Endometrial microvascular endothelial cells (primary cell): ENCODE measurements at regions not wholly inside any gene's neighbourhood (a gene's known extent, or its start where the extent isn't known, plus 50 kb on each side); places are given as distances from the start of the nearest gene placed in this dataset.

Source experiments
- in situ Hi-C: cut with HindIII; loops from 2 replicates; pipeline ENCODE4 v1.10.0; 2017; ENCODE audit warnings: low sequenced_read_pairs, low pct_unique_long_range_greater_than_20kb; ENCODE audit errors: inconsistent ontology term

DNA sequence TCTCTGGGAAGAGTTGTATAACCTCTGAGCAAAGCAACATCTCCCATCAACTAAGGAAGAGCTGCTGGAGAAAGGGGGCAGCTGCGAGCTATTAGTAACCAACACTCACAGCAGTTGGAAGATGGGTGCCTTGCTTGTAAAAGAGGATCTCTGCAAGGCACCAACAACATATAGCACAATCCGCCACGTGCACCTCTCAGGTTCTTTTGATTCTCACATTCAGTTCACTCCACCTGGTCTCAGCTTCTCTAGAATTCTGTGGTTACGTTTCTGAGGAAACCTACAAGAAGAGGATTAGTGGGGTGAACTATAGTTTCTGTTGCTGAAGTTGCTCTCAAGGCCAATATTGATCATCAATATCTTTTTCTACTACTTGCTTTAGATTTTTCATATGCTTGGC lies 117.1 kb downstream of the RPS24 start:
- in situ Hi-C loops, result no loop called here

DNA sequence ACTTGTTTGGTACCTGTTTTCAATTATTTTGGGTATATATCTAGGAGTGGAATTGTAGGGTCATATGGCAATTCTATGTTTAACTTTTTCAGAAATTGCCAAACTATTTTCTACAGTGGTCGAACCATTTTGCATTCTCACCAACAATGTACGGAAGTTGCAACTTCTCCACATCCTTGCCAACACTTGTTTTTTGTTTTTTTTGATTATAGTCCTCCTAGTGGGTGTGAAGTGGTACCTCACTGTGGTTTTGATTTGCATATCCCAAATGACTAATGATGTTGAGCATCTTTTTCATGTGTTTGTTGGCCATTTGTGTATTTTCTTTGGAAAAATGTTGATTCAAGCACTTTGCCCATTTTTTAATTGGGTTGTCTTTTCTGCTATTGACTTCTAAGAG lies 122.1 kb downstream of the RPS24 start:
- in situ Hi-C loops, result no loop called here

DNA sequence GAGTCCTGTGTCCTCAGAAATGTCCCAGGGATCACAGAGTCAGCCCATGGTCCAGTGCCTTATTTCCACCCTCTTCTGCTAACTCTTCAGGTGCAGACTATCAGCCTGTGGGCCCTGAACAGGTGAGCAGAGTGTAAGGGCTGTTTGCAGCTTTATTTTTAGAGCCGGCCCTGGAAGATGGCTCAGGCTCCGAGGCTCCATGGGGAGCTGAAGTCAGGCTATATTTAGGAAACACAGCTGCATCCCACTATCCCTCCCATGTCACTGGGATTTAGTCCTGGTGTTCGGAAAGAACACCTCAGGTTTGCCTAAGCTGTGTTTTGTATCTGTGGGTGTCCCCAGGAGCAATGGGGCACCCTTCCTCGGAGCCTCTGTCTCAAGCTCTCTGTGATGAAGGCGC lies 126.9 kb downstream of the RPS24 start:
- in situ Hi-C loops, result no loop called here

DNA sequence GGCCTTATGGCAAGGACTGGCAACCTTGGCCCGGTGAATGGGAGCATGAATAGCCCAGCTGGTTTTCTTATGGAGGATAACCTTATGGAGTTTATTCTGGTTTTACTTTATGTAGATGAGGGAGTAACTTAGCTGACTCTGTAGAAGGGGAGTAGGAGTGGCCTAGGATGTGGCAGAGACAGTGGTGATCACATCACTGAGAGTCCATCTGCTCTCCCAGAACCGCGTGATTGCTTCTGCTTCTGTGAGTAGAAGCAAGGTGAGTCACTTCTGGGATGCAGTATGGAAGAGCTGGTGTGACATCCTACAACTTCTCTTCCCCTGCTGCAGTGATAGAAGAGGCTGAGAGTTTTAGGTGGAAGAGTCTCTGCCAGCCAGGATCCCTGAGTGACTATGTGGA lies 129.2 kb downstream of the RPS24 start:
- in situ Hi-C loops, result no loop called here

DNA sequence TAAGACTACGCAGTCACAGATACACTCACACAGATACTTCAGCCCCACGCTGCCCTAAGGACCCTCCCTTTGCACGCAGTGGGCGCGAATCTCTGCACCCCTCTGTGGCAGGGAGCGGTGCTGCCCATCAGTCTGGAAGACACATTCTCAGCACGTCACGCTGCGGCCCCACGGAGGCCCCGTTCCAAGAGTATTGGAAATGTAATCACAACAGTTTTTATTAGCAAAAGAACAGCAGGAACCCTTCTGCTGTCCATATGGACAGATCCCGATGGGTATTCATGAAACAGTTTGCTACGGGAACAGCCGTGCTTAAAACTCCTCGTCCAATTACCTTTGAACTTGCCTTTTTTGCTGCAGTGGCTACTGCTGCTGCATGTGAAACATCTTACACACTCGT lies 131.0 kb downstream of the RPS24 start:
- in situ Hi-C loops, result no loop called here

DNA sequence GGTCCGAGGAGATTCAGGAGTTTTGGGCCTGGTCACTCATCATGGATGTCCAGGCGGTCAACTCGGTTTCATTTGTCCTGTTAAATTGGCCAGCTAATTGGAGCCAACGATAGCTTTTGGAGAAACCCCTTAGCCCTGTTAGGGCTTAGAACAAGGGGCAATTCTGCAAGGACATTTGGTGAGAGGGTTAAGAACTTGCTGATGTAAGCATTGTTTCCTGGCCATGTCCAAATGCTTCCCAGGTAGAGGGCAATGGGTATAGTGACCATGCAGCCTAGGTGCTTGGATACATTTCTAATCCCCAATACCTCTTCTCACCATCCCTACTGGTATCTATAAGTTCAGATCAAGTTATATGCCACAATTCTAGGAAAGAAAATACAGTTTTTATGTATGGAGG lies 131.5 kb downstream of the RPS24 start:
- in situ Hi-C loops, result no loop called here

DNA sequence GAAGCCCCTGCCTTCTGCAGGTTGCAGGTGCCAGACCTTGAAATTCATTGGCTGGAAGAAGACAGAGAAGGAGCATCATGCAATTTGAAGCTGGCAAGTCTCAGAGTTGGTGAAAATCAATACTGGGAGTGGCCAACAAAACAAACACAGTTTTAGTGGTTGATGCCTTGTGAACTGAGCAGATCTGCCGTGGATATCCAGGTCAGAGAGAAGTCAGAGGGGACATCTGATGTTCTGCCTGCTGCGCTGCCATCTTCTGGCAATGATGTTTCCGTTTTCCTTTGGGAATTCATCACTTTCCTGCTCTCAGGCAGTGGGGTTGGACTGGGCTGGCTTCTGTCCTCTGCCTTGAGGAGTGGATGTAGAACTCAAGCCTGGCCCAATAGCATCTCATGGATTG lies 132.0 kb downstream of the RPS24 start:
- in situ Hi-C loops, result no loop called here

DNA sequence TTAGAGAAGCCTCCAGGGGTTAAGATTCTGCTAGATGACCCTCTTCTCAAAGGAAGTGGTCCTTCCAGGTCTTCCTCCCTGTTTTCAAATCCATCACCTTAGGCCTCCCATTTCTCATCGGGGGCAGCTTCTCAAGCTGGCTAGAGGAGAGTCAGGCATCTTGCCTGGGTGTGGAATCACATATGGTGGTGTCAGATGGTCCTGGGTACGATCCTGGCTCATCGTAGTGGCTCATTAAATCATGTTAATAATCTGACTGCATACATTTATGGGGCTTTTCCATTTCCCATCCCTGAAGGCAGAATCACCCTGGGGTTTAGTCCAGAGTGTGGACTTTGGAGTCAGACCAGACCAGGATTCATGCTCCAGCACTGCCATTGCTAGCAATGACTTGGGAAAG lies 132.6 kb downstream of the RPS24 start:
- in situ Hi-C loops, result no loop called here

DNA sequence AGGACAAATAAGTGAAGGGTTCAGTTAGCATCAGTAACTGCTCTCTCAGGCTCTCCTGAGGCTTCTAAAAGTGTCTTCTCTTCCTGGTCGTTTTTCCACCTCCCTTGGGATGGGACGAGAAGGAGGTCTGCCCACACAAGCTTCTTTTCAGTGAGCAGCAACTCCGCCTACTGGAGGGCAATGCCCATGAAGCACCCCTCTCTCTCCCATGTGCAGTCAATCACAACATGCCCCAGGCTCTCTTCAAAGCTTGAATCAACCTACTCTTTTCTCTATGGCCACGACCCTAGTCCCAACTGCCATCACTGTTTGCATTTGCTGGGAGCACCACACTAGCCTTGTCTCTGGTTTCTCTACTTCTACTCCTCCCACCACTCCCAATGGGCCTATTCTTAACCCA lies 135.6 kb downstream of the RPS24 start:
- in situ Hi-C loops, result no loop called here

DNA sequence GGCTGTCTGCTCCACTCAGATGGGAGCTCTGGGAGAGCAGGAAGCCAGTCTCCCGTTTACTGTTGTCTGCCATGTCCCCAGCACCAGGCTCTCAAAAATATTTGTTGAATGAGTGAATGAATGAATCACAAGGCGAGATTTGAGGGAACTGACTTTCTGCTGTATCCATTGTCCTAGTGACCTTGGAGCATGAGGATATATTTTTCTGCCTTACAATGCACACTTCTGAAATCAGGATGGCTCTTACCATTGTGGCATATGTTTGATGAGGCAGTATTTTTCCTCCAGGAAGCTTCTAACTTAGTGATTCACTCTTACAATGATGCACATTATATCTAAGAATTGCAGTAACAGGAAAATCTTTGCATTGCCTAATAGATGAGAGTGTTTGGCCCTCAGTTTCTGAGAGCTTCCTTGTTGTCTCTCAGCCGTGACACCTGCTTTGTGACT lies 136.4 kb downstream of the RPS24 start:
- in situ Hi-C loops, result no loop called here

DNA sequence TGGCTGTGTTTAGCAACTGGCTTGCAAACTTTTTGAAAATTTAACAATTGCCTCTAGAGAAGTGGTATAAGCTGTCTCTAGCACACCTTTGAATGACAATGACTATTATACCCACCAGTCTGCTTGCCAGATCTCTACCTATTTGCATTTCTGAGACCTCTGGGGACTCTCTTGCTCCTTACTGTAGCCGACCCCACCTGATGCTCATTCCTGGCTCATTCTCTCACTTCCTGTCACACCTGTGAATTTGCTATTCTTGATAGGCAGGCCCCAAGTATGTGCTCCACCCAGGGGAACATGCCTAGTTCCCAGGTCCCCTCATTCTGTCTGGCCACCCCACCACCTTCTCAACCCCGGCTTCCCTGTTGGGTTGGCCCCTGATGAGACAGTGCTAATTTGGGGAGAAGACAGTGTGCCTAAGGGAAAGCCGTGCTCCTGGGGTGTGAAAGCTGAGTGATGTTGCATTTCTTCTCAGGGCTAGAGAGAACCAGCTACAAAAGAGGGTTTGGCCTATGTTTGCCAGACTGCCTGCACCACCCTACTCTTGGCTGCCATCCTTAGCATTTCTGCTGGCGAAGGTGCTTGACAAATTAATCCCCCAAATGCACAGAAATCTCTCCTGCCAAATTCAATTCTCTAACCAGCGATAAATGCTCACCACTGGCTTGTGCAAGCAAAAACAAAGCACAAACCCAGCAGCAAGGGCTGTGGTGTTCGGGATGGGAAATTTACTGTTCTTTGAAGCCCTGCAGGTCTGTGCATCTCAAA lies 138.2 kb downstream of the RPS24 start:
- in situ Hi-C loops, result no loop called here

DNA sequence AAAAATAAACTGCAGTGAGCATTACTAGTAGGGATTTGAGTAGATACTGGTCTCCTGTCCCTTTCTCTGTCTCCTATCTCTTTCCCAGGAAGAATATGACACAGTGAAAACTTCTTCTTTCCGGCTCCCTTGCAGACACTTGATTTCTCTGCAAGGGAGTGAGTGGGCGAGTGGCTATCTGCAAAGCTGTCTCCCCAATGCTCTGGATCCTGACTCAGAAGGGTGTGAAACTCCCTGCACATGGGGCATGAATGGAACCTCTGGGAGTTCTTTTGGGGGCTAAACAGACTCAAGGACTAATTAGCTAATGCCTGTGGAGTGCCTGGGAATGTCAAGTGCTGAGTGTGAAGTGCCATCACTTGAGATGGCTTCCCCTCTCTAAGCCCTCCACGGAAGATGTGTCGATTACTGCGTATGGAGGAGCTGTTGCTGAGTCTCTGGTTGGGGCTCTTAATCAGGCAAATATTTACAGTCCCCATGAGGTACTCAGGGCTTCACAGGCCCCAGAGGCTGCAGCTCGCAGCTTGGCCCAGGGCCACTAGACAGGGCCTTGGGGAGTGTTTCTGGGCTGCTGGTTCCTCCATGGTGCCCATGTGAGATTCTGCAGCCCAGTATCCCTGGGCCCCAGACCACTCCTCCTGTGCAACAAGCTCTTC lies 139.8 kb downstream of the RPS24 start:
- in situ Hi-C loops, result no loop called here

DNA sequence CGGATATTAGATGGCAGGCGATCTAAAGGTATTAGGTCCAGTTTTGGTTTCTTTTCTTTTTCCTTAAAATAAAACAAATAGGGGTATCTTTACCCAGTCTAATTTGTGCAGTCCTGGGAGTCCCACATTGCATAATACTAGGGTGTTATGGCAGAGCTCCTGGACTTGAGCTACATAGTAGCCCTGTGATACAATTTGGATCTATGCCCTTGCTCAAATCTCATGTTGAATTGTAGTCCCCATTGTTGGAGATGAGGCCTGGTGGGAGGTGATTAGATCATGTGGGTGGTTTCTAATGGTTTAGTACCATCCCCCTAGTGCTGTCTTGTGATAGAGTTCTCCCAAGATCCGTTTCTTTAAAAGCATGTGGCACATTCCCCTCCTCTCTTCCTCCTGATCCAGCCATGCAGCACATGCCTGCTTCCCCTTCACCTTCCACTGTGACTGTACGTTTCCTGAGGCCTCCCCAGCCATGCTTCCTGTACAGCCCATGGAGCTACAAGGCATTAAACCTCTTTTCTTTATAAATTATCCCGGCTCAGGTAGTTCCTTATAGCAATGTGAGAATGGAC lies 141.9 kb downstream of the RPS24 start:
- in situ Hi-C loops, result no loop called here

DNA sequence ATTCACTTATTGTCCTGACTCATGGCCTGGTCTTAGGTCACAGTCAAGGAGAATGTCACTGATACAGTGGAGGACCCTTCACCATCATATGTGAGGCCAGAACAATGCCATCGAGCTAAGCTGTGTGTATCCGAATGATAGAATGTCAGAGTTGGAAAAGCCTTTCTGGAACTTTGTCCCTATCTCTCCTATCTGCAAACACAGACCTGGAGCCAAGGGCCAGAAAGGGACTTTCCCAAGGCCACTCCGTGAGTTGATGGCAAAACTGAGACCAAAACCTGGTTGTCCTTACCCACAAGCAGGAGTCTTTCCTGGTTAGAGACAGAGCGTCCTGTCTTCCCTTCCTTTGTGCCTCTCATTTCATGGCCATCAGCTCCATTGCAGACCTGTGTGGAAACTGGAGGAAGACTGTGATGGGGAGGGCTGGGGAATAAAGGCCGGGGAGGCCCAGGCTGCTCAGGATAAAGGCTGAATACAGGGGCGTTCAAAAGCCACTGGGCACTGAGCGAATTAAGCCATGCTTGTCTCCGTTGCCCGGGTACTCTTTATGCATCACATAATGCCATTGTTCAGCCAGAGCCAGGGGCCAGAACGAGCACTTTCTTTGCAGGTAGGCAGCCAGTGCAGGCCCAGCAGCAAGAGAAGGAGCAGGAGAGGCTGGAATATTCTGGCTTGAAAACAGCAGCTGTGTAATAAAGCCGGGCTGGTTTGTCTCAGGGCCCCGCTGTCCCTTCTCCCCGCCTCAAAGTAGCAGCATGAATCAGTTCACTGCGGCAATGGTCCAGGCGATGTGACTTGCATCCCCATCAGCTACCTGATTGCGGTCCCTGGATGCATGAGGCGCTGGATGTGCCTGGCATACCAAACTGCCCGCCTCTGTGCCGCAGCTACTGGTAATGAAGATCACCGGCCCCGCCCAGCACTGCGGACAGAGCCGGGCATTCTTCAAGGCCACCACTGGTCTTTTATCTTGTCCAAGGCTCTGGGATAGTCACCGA lies 143.0 kb downstream of the RPS24 start:
- in situ Hi-C loops, result no loop called here

DNA sequence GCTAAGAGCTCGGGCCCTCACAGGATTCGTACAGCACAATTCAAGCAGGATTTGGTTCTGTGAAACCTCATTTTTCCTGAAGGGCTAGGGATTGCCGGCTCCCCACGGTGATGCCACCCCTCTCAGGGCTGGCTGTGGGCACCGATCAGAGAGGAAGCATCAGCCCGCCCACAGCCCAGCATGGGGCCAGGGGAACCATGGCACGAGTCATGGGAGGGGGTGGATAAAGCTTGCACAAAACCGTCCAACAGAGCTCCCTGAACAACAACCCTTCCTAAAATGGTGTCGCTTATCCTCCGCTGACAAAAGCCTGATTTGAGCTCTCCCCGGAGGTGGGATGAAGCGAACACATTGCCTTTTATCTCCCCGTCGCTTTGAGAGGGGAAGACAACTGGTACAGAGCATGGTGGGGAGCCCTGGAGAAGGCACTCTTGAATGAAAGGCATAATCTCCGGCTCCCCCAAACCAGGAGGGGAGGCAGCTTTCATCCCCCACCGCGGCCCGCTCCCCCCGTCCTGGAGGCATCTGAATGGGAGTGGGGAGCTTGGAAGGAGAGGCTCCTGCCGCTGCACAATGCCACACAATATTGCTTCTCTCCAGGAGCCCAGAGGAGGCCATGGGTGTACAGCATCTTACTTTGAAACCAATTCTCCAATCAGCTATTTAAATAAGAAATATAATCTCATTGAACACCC lies 144.0 kb downstream of the RPS24 start:
- in situ Hi-C loops, result no loop called here

DNA sequence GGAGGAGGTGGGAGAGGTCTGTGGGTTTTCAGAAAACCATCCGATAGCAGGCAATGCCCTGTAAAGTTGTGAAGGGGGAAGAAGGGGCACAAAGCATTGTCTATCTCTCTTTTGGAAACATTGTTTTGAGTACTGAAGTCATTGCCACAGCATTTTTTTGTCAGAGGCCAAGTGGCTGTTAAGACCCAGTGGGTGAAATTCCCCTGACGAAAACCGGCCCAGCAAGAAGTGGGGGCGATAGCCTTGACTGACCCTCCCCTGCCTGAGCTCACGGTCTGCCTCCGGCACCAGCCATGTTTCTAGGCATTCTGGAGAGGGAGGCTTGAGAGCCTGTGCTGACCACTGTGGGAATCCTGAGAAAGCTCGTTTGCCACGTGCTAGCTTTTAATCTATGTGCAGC lies 144.7 kb downstream of the RPS24 start:
- in situ Hi-C loops, result no loop called here

DNA sequence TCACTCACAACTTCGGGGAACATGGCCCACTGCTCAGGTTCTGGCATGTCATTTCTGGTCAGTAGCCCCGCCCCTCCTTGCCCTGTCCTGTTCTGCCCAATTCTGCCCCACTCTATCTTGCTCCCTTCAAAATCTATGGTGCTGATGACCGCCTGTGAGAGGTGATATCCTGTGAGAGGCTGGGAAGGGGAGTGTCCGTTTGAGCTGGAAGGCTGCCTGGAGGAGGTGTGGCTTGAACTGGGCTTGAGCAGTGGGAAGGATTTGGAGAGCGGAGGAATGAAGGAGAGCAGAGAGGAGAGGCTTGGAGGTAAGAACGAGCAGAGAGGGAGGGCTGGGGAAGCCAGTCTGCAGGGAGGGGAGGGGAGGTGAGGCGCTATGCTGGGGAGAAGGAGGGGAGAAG lies 145.3 kb downstream of the RPS24 start:
- in situ Hi-C loops, result no loop called here

DNA sequence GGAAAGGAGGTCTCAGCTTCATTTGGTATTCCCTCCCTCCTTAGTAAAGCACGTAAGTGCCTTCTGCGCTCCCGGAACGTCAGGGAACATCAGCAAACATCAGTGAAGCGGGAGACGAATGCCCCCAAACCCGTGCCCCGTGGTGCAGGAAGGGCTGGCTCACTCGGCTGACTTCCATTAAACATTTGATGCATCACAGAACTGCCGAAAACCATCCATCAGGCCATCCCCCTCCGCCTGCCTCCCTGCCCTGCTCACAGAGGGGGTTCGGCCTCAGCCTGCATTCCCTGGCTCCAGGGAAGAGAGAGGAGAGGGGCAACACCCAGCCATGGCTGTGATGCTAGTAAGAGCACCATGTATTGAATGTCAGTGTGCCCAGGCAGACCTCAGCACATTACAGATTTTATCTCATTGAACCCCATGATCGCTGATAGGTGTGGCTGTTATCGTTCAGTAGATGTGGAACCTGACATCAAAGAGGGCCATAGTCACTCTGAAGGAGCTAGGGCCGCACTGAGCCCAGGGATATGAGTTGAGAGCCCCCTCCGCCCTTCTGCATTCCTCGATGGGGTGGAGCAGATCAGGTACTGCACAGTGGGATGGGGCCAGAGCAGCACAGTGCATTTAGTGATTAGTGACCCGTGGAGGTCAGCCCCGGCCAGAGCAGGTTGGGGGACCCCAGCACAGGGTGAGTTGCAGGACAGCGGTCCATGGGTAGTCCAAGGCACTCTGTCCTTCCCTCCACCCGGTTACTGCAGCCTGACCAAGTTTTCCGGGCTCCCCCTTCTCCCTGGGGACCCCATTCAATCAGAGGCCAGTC lies 146.4 kb downstream of the RPS24 start:
- in situ Hi-C loops, result no loop called here
